RCC 7860 (cell line): ENCODE measurements at regions not wholly inside any gene's neighbourhood (a gene's known extent, or its start where the extent isn't known, plus 50 kb on each side); places are given as distances from the start of the nearest gene placed in this dataset.
"Not testable (repeated sequence)": the region's sequence is repeated elsewhere in the genome, so short reads cannot be mapped to it uniquely, and the experiment has no call there.

ENCODE experiments used
- DNase-seq: peaks from one replicate; pipeline ENCODE4 v3.0.0-alpha.2; 2015; ENCODE audit warnings: low spot score
- FAIRE-seq: peaks from 2 replicates; lab custom pipeline; 2012; peaks lifted over from hg19 to GRCh38; lab: Jason Lieb, UNC

DNA sequence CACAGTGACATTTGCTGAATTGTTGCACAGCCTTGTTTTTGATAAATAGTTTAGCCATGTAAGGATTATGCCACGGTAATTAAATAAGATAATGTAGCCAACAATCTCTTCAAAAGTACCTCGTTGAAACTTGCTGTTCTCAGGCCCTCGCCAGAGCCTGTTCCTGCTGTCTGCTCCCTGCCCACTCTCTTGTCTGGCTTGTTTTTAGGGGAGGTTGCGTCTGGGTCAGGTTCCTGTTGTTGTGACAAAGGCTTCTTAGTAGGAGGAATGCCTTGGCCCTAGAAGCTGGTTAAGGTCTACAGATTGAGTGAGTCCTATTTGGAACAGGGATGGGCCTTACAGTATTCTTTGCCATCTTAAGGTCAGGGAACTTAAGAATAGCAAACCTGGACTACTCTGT, 294.0 kb upstream of the NOTCH2NLA start:
- not testable (repeated sequence) for DNase-seq, FAIRE-seq

DNA sequence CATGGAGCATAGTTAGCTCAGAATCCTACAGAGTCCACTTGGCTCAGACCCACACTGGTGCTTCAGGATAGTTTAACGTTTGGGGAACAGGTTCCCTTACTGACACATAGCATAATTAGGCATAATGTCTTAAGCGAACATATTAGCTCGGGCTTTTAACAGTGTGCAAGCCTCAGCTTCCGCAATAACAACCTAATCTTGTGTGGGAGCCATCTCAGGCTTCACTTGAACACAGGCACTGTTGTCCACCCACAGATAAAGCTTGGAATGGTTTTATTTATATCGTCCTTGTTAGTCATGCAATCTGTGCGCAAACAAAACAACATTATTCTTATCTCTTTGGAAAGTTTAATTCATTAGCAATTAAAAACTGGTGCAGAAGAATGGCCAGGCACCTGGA, 293.5 kb upstream of the NOTCH2NLA start:
- not testable (repeated sequence) for FAIRE-seq, DNase-seq

DNA sequence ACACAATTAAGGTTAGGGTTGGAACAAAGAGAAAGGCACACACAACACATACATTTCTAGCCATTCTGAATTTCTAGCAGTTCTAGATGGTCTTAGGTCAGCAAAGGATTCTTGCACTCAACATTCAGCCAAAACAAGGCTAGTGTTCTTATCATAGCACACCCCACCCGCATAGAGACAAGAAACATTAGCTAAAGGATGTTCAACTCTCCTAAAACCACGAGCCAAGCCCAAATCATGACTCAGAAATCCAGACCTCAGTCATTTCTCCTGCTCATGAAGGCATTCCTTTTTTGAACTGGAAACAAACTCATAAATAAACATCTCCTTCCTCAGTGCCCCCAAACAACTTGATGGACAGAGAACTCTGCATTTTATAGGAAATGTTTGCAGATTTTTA, 293.0 kb upstream of the NOTCH2NLA start:
- FAIRE-seq, result not testable (repeated sequence)

GRCh38 chr1:146513754-146514153, 284.9 kb upstream of the NOTCH2NLA start:
- not testable (repeated sequence) for DNase-seq, FAIRE-seq

More for the DNA sequence above, 293.0 kb upstream of the NOTCH2NLA start:
- DNase-seq, result not testable (repeated sequence)

DNA sequence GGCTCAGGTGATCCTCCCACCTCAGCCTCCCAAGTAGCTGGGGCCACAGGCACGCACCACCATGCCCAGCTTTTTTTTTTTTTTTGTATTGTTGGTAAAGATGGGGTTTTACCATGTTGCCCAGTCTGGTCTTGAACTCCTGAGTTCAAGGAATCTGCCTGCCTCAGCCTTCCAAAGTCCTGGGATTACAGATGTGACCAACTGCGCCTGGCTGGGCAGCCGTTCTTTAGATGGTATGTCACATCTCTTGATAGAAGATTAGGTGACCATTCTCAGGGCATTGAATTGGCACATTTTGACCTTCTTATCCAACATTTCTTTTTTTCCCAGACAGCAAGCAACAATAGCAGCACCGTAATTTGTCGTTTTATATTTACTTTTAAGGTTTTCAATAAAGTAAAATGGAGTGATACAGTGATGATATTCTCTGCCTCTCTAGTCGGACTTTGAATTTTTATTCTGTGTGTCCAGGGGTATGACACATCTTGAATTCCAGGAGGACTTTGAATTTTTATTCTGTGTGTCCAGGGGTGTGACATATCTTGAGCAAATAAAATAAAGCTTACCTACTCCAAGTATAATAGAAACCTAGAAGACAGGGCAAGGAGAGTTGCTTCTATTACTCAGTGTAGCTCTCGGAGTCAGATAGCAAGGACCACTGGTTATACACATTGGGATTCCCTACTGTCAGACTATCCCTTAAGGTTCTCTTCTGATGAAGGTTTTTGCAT, 282.4 kb upstream of the NOTCH2NLA start:
- not testable (repeated sequence) for DNase-seq, FAIRE-seq

- FAIRE-seq, DNase-seq: not testable (repeated sequence)
These were observed 281.6 kb upstream of the NOTCH2NLA start for GRCh38 chr1:146510248-146510983.

DNA sequence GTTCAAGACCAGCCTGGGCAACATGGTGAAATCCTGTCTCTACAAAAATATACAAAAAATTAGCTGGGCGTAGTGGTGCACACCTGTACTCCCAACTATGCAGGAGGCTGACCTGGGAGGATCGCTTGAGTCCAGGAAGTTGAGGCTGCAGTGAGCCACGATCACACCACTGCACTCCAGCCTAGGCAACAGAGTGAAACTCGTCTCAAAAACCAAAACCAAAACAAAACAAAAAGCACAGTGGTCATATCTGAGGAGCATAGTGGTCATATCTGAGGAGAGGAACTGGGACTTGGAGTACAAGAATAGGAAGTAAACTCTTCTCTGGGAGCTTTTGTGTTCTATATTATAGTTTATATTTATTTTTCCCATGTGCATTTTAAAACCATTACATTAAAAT, 275.3 kb upstream of the NOTCH2NLA start:
- not testable (repeated sequence) for DNase-seq, FAIRE-seq

DNA sequence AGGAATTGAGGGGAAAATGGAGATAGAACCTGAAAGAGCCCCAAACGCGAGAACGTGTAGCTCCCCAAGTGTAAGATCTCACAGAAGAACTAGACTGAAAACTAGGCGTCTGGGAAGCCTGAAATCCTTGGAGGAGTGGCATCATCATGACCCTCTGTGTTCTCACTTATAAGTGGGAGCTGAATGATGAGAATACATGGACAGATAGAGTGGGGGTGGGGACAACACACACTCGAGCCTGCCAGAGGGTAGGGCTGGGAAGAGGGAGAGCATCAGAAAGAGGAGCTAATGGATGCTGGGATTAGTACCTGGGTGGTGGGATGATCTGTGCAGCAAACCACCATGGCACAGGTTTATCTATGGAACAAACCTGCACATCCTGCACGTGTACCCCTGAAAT, 258.7 kb upstream of the NOTCH2NLA start:
- FAIRE-seq, DNase-seq: not testable (repeated sequence)

- not testable (repeated sequence) for DNase-seq
These were observed 258.3 kb upstream of the NOTCH2NLA start for GRCh38 chr1:146487155-146487554.

GRCh38 chr1:146486300-146487014, 257.6 kb upstream of the NOTCH2NLA start:
- not testable (repeated sequence) for DNase-seq, FAIRE-seq

More at GRCh38 chr1:146487155-146487554, 258.3 kb upstream of the NOTCH2NLA start:
- FAIRE-seq, result not testable (repeated sequence)

DNA sequence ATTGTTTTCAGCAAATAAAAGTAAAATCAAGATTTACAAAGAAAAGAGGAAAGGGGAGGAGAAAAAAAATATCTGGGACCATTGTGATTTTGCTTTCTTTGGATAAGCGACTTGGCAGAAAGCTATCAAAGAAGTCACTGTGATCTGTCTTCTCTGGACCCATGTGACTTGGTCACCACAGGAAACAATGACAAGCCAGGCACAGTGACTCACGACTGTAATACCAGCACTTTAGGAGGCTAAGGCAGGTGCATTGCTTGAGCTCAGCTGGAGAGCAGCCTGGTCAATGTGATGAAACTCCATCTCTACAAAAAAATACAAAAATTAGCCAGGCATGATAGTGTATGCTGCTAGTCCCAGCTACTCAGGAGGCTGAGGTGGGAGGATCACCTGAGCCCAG, 255.4 kb upstream of the NOTCH2NLA start:
- not testable (repeated sequence) for DNase-seq, FAIRE-seq

DNA sequence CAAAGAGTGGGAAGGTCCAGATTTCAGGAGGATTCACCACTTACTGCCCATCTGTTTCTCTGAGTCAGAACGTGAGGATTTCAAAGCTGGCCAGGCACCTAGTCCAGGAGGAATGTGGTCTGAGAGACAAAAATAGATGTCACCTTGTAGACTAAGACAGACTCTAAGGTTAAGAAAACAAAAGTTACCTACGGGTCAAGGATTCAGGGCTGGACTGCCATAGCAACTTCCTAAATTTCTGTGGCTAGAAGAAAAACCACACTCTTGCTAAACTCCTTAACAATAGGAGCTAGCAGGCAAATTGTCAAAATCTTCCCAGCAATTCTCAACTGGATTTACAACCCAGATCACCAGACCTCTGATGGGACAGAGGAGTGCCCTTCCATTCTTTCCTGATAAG, 250.4 kb upstream of the NOTCH2NLA start:
- FAIRE-seq, result not testable (repeated sequence)

GRCh38 chr1:146478125-146478720, 249.4 kb upstream of the NOTCH2NLA start:
- peak; percentile 3 for DNase-seq
- not testable (repeated sequence) for FAIRE-seq

More for the DNA sequence above, 250.4 kb upstream of the NOTCH2NLA start:
- DNase-seq, result peak; percentile 50

DNA sequence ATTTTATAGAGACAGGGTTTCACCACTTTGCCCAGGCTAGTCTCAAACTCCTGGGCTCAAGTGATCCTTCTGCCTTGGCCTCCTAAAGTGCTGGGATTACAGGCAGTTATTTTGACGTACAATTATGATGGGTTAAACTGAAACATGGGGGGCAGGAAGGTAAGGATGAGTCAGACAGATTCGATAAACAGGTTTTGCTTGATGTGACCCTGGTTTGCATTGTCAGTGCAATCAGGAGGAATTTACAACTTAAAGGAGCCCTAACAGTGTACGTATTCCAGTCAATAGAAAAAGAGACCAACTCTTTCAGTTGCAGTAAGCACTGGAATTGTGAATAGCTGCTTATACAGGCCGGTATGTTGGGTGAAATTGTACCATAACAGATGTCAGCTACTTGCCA, 246.3 kb upstream of the NOTCH2NLA start:
- not testable (repeated sequence) for FAIRE-seq, DNase-seq

- not testable (repeated sequence) for DNase-seq, FAIRE-seq
These were observed 245.4 kb upstream of the NOTCH2NLA start for GRCh38 chr1:146474216-146474615.

DNA sequence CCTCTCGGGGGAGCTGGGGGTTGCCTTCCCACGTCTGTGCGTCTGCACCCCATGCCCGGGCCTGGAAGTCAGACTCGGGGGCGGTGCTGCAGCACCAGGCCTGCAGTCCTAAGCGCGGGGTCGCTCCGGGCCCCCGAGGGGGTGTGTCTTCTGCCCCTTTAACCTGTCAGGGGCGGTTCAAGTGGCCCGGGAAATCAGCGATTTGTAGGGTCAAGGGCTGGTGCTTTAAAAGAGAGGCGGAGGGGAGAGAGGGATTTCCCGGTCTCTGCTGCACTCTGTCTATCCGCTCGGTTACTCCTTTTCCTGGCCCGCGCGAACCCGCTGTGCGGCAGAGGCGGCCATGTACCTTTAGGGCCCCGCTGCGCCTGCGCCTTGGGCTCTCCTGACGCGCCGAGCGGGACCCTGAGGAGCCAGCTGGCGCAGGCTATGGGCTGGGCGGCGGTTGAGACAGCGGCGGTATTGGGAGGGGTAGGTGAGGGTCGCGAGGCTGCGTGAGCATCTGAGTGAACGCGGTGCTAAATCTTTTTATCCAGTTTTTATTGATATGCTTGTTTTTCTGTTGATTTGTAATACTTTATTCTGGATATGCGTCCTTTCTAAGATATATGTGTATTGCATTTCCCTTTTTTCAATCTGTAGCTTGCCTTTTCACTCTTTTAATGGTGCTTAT, 243.5 kb upstream of the NOTCH2NLA start:
- not testable (repeated sequence) for FAIRE-seq, DNase-seq

DNA sequence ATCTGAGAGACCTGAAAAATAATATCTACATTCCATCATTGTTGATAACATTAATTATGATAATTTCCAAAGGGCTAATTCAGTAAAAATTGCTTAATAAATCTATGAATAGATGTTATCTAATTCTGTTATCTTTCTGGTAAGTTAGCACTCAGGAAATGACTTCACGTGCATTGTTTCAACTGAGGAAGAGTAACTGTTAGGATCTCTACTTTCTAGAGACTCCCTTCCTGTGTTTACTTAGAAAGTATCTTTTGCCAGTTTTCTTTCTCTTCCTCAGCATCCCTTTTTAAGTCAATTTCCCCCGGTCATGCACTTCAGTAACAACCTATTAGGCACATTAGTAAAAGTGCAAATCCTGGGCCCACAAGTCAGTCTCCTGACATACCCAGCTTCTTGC, 231.1 kb upstream of the NOTCH2NLA start:
- DNase-seq, FAIRE-seq: not testable (repeated sequence)

GRCh38 chr1:146459308-146459707, 230.5 kb upstream of the NOTCH2NLA start:
- DNase-seq, FAIRE-seq: not testable (repeated sequence)

- not testable (repeated sequence) for FAIRE-seq, DNase-seq
These were observed 220.0 kb upstream of the NOTCH2NLA start for GRCh38 chr1:146448877-146449246.
